GM18909 (cell line): ENCODE measurements at regions not wholly inside any gene's neighbourhood (a gene's known extent, or its start where the extent isn't known, plus 50 kb on each side); places are given as distances from the start of the nearest gene placed in this dataset.

Source experiments
- ATAC-seq: cut with Tn5 transposase; IDR thresholded peaks from one replicate; pipeline ENCODE4 v1.9.1; 2021; ENCODE audit warnings: mild to moderate bottlenecking; ENCODE audit not compliant: unreplicated experiment, poor library complexity

GRCh38 chr4:30836231-30836630 is 116.1 kb downstream of the PCDH7 start:
- no peak for ATAC-seq

- no peak for ATAC-seq
Observed at GRCh38 chr4:30837131-30837539, 117.0 kb downstream of the PCDH7 start.

GRCh38 chr4:30837861-30838260 is 117.7 kb downstream of the PCDH7 start:
- no peak for ATAC-seq

- no peak for ATAC-seq
Observed at GRCh38 chr4:30838331-30838730, 118.2 kb downstream of the PCDH7 start.

GRCh38 chr4:30839583-30840520 is 119.7 kb downstream of the PCDH7 start:
- no peak for ATAC-seq

GRCh38 chr4:30840571-30840970 is 120.4 kb downstream of the PCDH7 start:
- ATAC-seq, result no peak

- ATAC-seq, result no peak
Observed at GRCh38 chr4:30842142-30842541, 122.0 kb downstream of the PCDH7 start.

GRCh38 chr4:30842689-30843088 is 122.5 kb downstream of the PCDH7 start:
- no peak for ATAC-seq

- ATAC-seq, result no peak
Observed at GRCh38 chr4:30844861-30845582, 124.9 kb downstream of the PCDH7 start.

GRCh38 chr4:30847167-30847566 is 127.0 kb downstream of the PCDH7 start:
- no peak for ATAC-seq

- no peak for ATAC-seq
Observed at GRCh38 chr4:30847958-30848357, 127.8 kb downstream of the PCDH7 start.

GRCh38 chr4:30854531-30854930 is 134.4 kb downstream of the PCDH7 start:
- no peak for ATAC-seq

- no peak for ATAC-seq
Observed at GRCh38 chr4:30855232-30855631, 135.1 kb downstream of the PCDH7 start.

- no peak for ATAC-seq
Observed at GRCh38 chr4:30856795-30857564, 136.8 kb downstream of the PCDH7 start.

GRCh38 chr4:30860978-30861377 is 140.8 kb downstream of the PCDH7 start:
- ATAC-seq, result no peak

GRCh38 chr4:30862196-30862595 is 142.0 kb downstream of the PCDH7 start:
- ATAC-seq, result no peak

GRCh38 chr4:30863021-30863420 is 142.9 kb downstream of the PCDH7 start:
- no peak for ATAC-seq

GRCh38 chr4:30865691-30866090 is 145.5 kb downstream of the PCDH7 start:
- ATAC-seq, result no peak

GRCh38 chr4:30866346-30866745 is 146.2 kb downstream of the PCDH7 start:
- no peak for ATAC-seq

GRCh38 chr4:30866907-30867306 is 146.7 kb downstream of the PCDH7 start:
- ATAC-seq, result no peak

- no peak for ATAC-seq
Observed at GRCh38 chr4:30867427-30867826, 147.3 kb downstream of the PCDH7 start.
